Muscle of leg (tissue), 3 donors: ENCODE measurements at regions not wholly inside any gene's neighbourhood (a gene's known extent, or its start where the extent isn't known, plus 50 kb on each side); places are given as distances from the start of the nearest gene placed in this dataset.
"Not testable (repeated sequence)": the region's sequence is repeated elsewhere in the genome, so short reads cannot be mapped to it uniquely, and the experiment has no call there.

ENCODE experiments used
- DNase-seq: peaks from one replicate; pipeline ENCODE4 v3.0.0; 2013
- H3K27ac ChIP-seq: one replicate; pipeline ENCODE4 v1.5.1; 2013; ENCODE audit warnings: mild to moderate bottlenecking, low read length, control low read depth
- H3K27me3 ChIP-seq: one replicate; pipeline ENCODE4 v1.6.1; 2013; ENCODE audit warnings: low read length; ENCODE audit not compliant: control insufficient read depth, insufficient read depth
- H3K36me3 ChIP-seq: one replicate; pipeline ENCODE4 v1.6.1; 2013; ENCODE audit warnings: low read length; ENCODE audit not compliant: control insufficient read depth, insufficient read depth
- H3K4me1 ChIP-seq: one replicate; pipeline ENCODE4 v1.6.1; 2013; ENCODE audit warnings: low read length; ENCODE audit not compliant: control insufficient read depth, insufficient read depth
- H3K4me3 ChIP-seq: one replicate; pipeline ENCODE4 v1.5.1; 2013; ENCODE audit warnings: low read length, control low read depth
- H3K9me3 ChIP-seq: replicated peaks from 2 replicates; pipeline ENCODE4 v1.6.1; 2013; ENCODE audit warnings: low read depth, low read length; ENCODE audit not compliant: control insufficient read depth
- WGBS: methylation state at CpG from one replicate; pipeline ENCODE4 v1.1.5; 2013; ENCODE audit warnings: missing lambda C conversion rate; ENCODE audit not compliant: insufficient coverage; 5-methylcytosine and 5-hydroxymethylcytosine counted together

- H3K9me3 ChIP-seq: peaks cover 2% of the 10 kb centered on the region
- H3K27ac ChIP-seq: peak overlapping the region; percentile 66
- no peaks in the 10 kb centered on the region for H3K27me3 ChIP-seq
- peaks cover 9% of the 10 kb centered on the region for H3K4me1 ChIP-seq
- no peak overlapping the region for H3K4me3 ChIP-seq
- DNase-seq: peak; percentile 91
- no peaks in the 10 kb centered on the region for H3K36me3 ChIP-seq
- WGBS: 67% methylated on average over 2 of the region's 7 CpGs
Observed at GRCh38 chr10:33781606-33782395, 447.3 kb upstream of the NRP1 start.

DNA sequence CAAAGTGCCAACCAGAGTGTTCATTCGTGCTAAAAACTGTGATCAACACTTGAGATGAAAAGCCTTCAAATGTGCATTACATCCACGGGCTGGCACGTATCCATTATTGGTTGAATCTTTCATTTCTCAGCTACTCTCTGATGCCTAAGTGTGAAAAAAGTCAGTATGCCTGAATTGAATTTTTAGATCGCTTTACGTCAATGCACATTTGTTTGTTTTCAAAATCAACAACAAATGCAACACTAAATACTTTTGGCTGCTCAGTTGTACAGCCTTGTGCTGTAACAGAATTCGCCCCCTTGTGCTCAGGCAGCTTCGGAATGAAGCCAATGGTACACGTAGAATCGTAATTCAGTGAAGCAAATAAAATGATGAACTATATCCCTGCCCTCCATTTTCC, 446.5 kb upstream of the NRP1 start:
- no peaks in the 10 kb centered on the region for H3K27me3 ChIP-seq
- WGBS: 62% methylated on average over 4 of the region's 9 CpGs
- peak; percentile 52 for DNase-seq
- peaks cover 2% of the 10 kb centered on the region for H3K9me3 ChIP-seq
- peak overlapping the region; percentile 66 for H3K27ac ChIP-seq
- no peak overlapping the region for H3K4me3 ChIP-seq
- H3K4me1 ChIP-seq: peaks cover 9% of the 10 kb centered on the region
- H3K36me3 ChIP-seq: no peaks in the 10 kb centered on the region

DNA sequence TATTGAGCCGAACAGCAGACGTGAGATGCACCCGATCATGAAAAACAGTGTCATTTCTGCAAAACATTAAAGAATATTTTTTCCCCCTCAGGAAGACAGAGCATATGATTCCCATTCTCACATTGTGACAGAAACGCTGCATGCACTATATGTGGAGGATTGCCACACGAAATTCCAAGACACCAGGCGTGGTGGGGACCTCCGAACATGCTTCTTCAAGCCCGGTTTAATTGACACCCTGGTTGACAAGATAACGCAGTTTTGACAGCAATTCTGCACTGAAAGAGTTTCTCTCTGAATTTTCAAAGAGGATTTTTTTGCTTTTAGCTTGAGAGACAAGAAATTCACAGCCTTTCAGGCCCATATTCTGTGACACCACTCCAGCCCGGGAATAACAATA, 442.8 kb upstream of the NRP1 start:
- no peak for DNase-seq
- Histone ChIP-seq H3K36me3 (no peaks in the 10 kb centered on the region), H3K4me1 (peaks cover 22% of the 10 kb centered on the region), H3K27me3 (no peaks in the 10 kb centered on the region), H3K9me3 (no peaks in the 10 kb centered on the region), H3K4me3 (no peak overlapping the region), H3K27ac (no peak overlapping the region)
- 82% methylated on average over 7 of the region's 10 CpGs for WGBS

DNA sequence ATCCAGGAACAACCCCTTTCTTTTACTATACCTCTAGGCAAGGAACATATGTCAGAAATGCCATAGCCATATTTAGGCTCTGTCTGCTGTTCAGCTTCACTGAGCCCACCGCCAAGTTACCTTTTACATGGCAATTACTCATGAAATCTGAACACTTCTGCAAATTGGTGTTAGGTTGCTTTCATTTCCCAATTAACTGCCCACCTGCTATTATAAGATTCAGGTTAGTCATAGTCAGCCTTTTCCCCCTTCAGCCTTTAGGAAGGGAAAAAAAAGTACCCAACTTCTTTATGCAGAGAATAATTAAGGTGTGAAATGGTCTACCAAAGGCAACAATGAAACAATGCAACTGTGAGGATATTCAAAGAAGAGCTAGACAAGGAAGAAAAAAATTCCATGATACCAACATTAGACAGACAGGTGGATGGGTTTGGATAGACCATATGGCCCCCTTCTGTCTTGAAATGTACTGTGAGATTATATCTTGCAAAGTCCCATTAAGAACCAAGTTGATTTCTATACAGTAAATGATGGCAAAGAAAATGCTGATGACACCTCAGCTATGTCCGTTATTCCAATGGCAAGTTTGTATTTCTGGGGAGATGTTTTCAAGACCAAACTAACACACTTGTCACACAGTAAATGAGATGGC, 442.1 kb upstream of the NRP1 start:
- no peaks in the 10 kb centered on the region for H3K27me3 ChIP-seq
- DNase-seq: no peak

DNA sequence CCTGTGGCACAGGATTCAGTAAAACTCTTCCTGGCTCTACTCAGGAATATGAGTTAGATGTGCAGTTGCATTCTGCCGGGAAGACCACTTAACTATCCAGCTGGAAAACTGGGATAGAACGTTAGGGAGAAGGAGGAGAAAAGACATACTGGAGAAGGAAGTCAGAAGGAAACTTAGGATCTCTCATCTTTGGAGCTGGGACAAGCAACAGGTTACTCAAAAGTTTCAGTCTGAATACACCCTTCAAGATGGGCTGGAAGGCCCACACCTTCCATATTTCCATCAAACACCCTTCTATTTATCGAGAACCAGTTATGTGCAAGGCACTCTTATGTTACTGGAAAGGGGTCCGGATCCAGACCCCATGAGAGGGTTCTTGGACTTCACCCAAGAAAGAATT, 440.4 kb upstream of the NRP1 start:
- H3K27ac ChIP-seq: no peak overlapping the region
- no peaks in the 10 kb centered on the region for H3K27me3 ChIP-seq
- H3K36me3 ChIP-seq: no peaks in the 10 kb centered on the region
- peaks cover 16% of the 10 kb centered on the region for H3K4me1 ChIP-seq
- H3K9me3 ChIP-seq: no peaks in the 10 kb centered on the region
- DNase-seq: peak; percentile 16
- WGBS: 51% methylated on average over 2 of the region's 4 CpGs
- no peak overlapping the region for H3K4me3 ChIP-seq

More for the DNA sequence above, 442.1 kb upstream of the NRP1 start:
- peaks cover 25% of the 10 kb centered on the region for H3K4me1 ChIP-seq
- no peaks in the 10 kb centered on the region for H3K9me3 ChIP-seq
- H3K36me3 ChIP-seq: no peaks in the 10 kb centered on the region
- 100% methylated on average over 1 of the region's 2 CpGs for WGBS
- no peak overlapping the region for H3K27ac ChIP-seq
- H3K4me3 ChIP-seq: no peak overlapping the region

- Histone ChIP-seq H3K4me3 (no peak overlapping the region), H3K27ac (no peak overlapping the region), H3K9me3 (no peaks in the 10 kb centered on the region), H3K27me3 (no peaks in the 10 kb centered on the region), H3K4me1 (peaks cover 16% of the 10 kb centered on the region), H3K36me3 (no peaks in the 10 kb centered on the region)
- WGBS: 93% methylated on average over 16 of the region's 21 CpGs
- DNase-seq: no peak
Observed at GRCh38 chr10:33773886-33774480, 439.5 kb upstream of the NRP1 start.

DNA sequence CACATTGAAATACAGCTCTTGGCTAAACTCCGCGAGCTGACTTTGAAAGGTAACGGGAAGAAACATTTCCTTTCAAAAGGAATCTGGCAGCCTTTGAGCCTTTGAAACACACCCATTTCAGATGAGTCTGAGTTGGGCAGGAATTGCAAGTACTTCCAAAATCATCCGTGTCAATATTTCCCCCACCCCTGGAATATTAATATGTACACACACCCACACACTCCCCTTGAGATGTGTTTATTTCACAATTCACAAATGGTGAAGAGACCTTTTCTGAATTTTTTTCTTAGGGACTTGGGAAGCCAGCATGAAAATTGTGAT, 438.7 kb upstream of the NRP1 start:
- Histone ChIP-seq H3K36me3 (no peaks in the 10 kb centered on the region), H3K27ac (peak overlapping the region; percentile 71), H3K4me3 (no peak overlapping the region), H3K27me3 (no peaks in the 10 kb centered on the region), H3K4me1 (peaks cover 16% of the 10 kb centered on the region), H3K9me3 (no peaks in the 10 kb centered on the region)
- WGBS: no CpG with 5 or more reads among the region's 4 CpGs
- DNase-seq: no peak

GRCh38 chr10:33772370-33773252, 438.1 kb upstream of the NRP1 start:
- WGBS: 24% methylated on average over 5 of the region's 16 CpGs
- Histone ChIP-seq H3K27me3 (no peaks in the 10 kb centered on the region), H3K4me1 (peaks cover 16% of the 10 kb centered on the region), H3K4me3 (no peak overlapping the region), H3K27ac (peak overlapping the region; percentile 71), H3K9me3 (no peaks in the 10 kb centered on the region), H3K36me3 (no peaks in the 10 kb centered on the region)
- peak; percentile 89 for DNase-seq

DNA sequence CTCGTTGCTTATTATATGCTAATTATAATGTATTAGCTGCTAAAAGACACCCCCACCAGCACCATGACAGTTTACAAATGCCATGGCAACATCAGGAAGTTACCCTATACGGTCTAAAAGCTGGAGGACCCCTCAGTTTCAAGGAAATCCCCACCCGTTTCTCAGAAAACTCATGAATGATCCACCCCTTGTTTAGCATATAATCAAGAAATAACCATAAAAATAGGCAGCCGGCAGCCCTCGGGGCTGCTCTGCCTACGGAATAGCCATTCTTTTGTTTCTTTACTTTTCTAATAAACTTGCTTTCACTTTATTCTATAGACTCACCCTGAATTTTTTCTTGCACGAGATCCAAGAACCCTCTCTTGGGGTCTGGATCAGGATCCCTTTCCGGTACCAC, 437.4 kb upstream of the NRP1 start:
- H3K27ac ChIP-seq, H3K27me3 ChIP-seq: not testable (repeated sequence)
- WGBS: 56% methylated on average over 5 of the region's 8 CpGs

GRCh38 chr10:33764694-33765185, 430.3 kb upstream of the NRP1 start:
- WGBS: no CpG with 5 or more reads among the region's 1 CpG
- H3K27ac ChIP-seq: no peak overlapping the region
- H3K36me3 ChIP-seq: no peaks in the 10 kb centered on the region
- H3K27me3 ChIP-seq: no peaks in the 10 kb centered on the region
- no peaks in the 10 kb centered on the region for H3K4me1 ChIP-seq
- H3K4me3 ChIP-seq: no peak overlapping the region
- no peak for DNase-seq
- H3K9me3 ChIP-seq: no peaks in the 10 kb centered on the region

More for the DNA sequence above, 437.4 kb upstream of the NRP1 start:
- H3K4me1 ChIP-seq: peaks cover 16% of the 10 kb centered on the region
- not testable (repeated sequence) for H3K4me3 ChIP-seq, H3K9me3 ChIP-seq, H3K36me3 ChIP-seq, DNase-seq
